HG03025 (cell line): ENCODE measurements at regions not wholly inside any gene's neighbourhood (a gene's known extent, or its start where the extent isn't known, plus 50 kb on each side); places are given as distances from the start of the nearest gene placed in this dataset.

Experiments used
- ATAC-seq: cut with Tn5 transposase; IDR thresholded peaks from one replicate; pipeline ENCODE4 v1.9.1; 2021; ENCODE audit warnings: mild to moderate bottlenecking, moderate library complexity; ENCODE audit not compliant: unreplicated experiment, low FRiP score

DNA sequence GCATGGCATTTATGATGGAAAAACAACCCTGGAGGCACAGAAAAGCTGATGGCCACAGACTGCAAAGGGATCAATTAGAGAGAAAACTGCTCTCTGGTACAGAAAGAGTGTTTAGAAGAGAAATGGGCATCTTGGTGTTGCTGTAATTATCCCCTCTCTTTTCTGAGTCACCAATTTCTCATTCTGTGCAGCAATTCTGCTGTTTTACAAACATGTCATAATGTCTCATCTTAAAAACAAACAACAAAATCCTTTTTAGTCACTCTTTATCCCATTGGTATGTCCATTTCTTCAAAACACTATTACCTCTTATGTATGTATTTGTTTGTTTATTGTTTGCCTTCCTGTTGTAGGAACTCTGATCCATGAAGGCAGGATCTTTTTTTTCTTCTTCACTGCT lies 73.9 kb upstream of the HK2 start:
- ATAC-seq: no peak

GRCh38 chr2:74760875-74761630 lies 72.9 kb upstream of the HK2 start:
- ATAC-seq: no peak

- ATAC-seq: no peak
These were observed 71.1 kb upstream of the HK2 start for GRCh38 chr2:74762789-74763188.

GRCh38 chr2:74763962-74764428 lies 69.9 kb upstream of the HK2 start:
- no peak for ATAC-seq

- ATAC-seq: no peak
These were observed 69.3 kb upstream of the HK2 start for GRCh38 chr2:74764429-74765272.

DNA sequence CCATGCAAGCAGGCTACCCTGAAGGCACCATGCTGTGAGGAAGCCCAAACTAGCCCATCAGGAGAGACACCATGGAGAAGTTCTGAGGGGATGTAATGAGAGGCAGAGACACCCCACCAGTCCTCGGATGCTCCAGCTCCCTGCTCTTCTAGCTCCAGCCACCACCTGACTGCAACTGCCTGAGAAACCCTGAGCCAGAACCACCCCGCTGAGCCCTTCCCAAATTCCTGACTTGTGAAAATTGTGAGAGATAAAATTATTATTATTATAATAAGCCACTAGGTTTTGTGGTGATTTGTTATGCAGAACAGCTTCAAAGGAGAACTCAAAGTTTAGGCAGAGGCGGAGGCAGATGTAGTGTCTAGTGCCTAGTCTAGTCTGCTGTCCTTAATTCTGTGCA lies 67.1 kb upstream of the HK2 start:
- no peak for ATAC-seq

DNA sequence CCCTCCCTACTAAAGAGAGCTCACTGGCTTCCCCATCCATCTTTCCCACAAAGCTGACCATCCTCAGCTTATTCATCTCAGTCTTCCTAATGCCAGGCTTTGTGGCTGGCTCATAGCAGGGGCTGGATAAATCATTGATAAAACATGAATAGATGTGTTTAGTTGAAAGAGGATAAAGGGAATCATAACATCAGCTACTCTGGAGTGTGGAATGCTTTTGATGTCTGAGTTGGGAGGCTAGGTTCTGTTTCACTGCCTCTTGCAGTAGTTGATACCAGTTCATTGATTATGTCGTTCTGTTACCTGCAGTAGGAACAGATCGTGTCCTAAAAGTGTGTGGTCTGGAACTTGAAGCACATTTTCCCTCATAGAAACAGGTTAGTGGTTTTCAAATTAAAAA lies 66.3 kb upstream of the HK2 start:
- no peak for ATAC-seq

- no peak for ATAC-seq
These were observed 65.5 kb upstream of the HK2 start for GRCh38 chr2:74768401-74768914.

GRCh38 chr2:74772046-74772445 lies 61.9 kb upstream of the HK2 start:
- no peak for ATAC-seq

DNA sequence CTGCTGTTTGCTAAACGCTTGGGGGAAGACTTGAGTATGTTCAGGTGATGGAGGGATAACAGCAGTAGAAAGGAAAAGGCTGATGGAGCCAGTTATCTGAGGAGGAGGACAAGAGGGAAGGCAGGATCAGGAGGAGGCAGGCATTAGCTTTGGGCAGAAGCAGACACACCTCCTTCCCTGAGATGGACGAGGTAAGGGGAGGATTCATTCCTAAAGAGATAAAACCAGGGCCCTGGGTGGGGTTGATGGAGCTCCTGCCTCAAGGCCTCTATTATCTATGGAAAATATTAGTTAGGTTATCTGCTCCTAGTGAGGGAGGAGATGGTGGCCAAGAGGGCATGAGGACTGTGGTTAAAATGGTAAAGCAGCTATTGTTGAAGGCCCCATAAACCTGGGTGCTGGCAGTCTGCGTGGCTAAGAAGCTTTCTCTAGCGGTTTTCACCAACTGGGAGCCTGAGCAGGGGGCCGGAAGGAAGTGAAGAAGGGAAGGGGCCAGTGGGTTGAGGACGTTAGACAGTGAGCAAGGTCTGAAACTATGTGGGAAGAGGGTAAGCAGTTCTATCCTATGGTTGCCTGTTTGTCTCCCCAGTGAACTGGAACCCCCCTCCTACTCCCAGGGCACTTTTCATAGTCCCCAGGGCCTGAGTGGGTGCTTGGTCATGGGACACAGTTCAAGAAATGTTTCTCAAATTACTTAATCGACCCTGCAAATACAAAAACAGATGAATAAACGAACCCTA lies 56.6 kb upstream of the HK2 start:
- peak; percentile 72 for ATAC-seq

GRCh38 chr2:74778381-74779264 lies 55.3 kb upstream of the HK2 start:
- ATAC-seq: no peak

- ATAC-seq: no peak
These were observed 54.7 kb upstream of the HK2 start for GRCh38 chr2:74779265-74779558.

- no peak for ATAC-seq
These were observed 54.3 kb upstream of the HK2 start for GRCh38 chr2:74779587-74780135.
